NCI-H146 treated with DMSO at 0.1 percent for 48 hours (cell line): ENCODE measurements at regions not wholly inside any gene's neighbourhood (a gene's known extent, or its start where the extent isn't known, plus 50 kb on each side); places are given as distances from the start of the nearest gene placed in this dataset.

Experiments used
- DNase-seq: peaks from one replicate; lab custom pipeline; 2025; ENCODE audit not compliant: unreplicated experiment; lab: John Stamatoyannopoulos, UW

GRCh38 chr10:10796061-10796773, 221.5 kb upstream of the CELF2 start:
- DNase-seq: no peak

- no peak for DNase-seq
Measured at GRCh38 chr10:10796774-10797415, 220.8 kb upstream of the CELF2 start.

- no peak for DNase-seq
Measured at GRCh38 chr10:10797513-10797912, 220.2 kb upstream of the CELF2 start.

GRCh38 chr10:10798102-10798863, 219.4 kb upstream of the CELF2 start:
- no peak for DNase-seq

- no peak for DNase-seq
Measured at GRCh38 chr10:10798864-10799192, 218.8 kb upstream of the CELF2 start.

- no peak for DNase-seq
Measured at GRCh38 chr10:10800961-10801360, 216.7 kb upstream of the CELF2 start.

GRCh38 chr10:10803278-10803677, 214.4 kb upstream of the CELF2 start:
- DNase-seq: no peak

- DNase-seq: no peak
Measured at GRCh38 chr10:10804061-10804460, 213.6 kb upstream of the CELF2 start.

- DNase-seq: no peak
Measured at GRCh38 chr10:10804998-10805740, 212.5 kb upstream of the CELF2 start.

- no peak for DNase-seq
Measured at GRCh38 chr10:10807106-10807505, 210.6 kb upstream of the CELF2 start.

GRCh38 chr10:10811562-10811961, 206.1 kb upstream of the CELF2 start:
- no peak for DNase-seq

- DNase-seq: no peak
Measured at GRCh38 chr10:10813656-10814055, 204.0 kb upstream of the CELF2 start.

- DNase-seq: no peak
Measured at GRCh38 chr10:10814069-10814468, 203.6 kb upstream of the CELF2 start.

GRCh38 chr10:10816447-10816846, 201.2 kb upstream of the CELF2 start:
- no peak for DNase-seq

GRCh38 chr10:10817609-10818008, 200.1 kb upstream of the CELF2 start:
- DNase-seq: no peak

- DNase-seq: no peak
Measured at GRCh38 chr10:10818082-10818481, 199.6 kb upstream of the CELF2 start.

GRCh38 chr10:10819206-10819856, 198.3 kb upstream of the CELF2 start:
- DNase-seq: no peak

- no peak for DNase-seq
Measured at GRCh38 chr10:10821926-10822325, 195.7 kb upstream of the CELF2 start.

- no peak for DNase-seq
Measured at GRCh38 chr10:10824591-10825148, 193.0 kb upstream of the CELF2 start.

- no peak for DNase-seq
Measured at GRCh38 chr10:10826125-10826524, 191.5 kb upstream of the CELF2 start.

- DNase-seq: no peak
Measured at GRCh38 chr10:10828623-10829022, 189.0 kb upstream of the CELF2 start.
